DND-41 (cell line): ENCODE measurements at regions not wholly inside any gene's neighbourhood (a gene's known extent, or its start where the extent isn't known, plus 50 kb on each side); places are given as distances from the start of the nearest gene placed in this dataset.

Experiments used
- ATAC-seq: fragments of 200-7000 bp; cut with Tn5 transposase; 3 replicates; pipeline ENCODE4 v1.9.1; 2021; ENCODE audit warnings: low read depth; ENCODE audit not compliant: insufficient read depth
- DNase-seq: peaks from one replicate; pipeline ENCODE4 v3.0.0-alpha.2; 2020
- H2AFZ ChIP-seq: 2 replicates; pipeline ENCODE4 v1.6.0; 2012; ENCODE audit warnings: low read depth, low read length
- H3K27ac ChIP-seq: 2 replicates; pipeline ENCODE4 v1.5.1; 2012; ENCODE audit warnings: low read length, inconsistent platforms
- H3K27me3 ChIP-seq: fragments of 200-600 bp; sonication (generic); 2 replicates; pipeline ENCODE4 v1.6.0; 2012; ENCODE audit warnings: low read length, mild to moderate bottlenecking, inconsistent platforms; ENCODE audit not compliant: insufficient read depth, poor library complexity
- H3K36me3 ChIP-seq: 2 replicates; pipeline ENCODE4 v1.5.1; 2012; ENCODE audit warnings: low read length, inconsistent platforms; ENCODE audit not compliant: insufficient read depth
- H3K4me1 ChIP-seq: 2 replicates; pipeline ENCODE4 v1.5.1; 2012; ENCODE audit warnings: mild to moderate bottlenecking, low read length; ENCODE audit not compliant: insufficient read depth
- H3K4me2 ChIP-seq: 2 replicates; pipeline ENCODE4 v1.6.0; 2012; ENCODE audit warnings: mild to moderate bottlenecking, moderate library complexity, low read length, inconsistent platforms; ENCODE audit not compliant: insufficient read depth
- H3K4me3 ChIP-seq, 2 experiments: fragments of 200-600 bp in 1 of 2; shearing (Covaris generic) in 1 of 2; 2 replicates each; pipeline ENCODE4 v1.5.1; 2012 to 2016; ENCODE audit warnings: inconsistent platforms in 2 of 2, low read length in 2 of 2, mild to moderate bottlenecking in 2 of 2, low read depth in 1 of 2, moderate library complexity in 1 of 2
- H3K79me2 ChIP-seq: 2 replicates; pipeline ENCODE4 v1.6.0; 2012; ENCODE audit warnings: low read length, inconsistent platforms; ENCODE audit not compliant: insufficient read depth
- H3K9ac ChIP-seq: 2 replicates; pipeline ENCODE4 v1.6.0; 2012; ENCODE audit warnings: low read depth, mild to moderate bottlenecking, inconsistent platforms, low read length, moderate library complexity
- H3K9me3 ChIP-seq: 2 replicates; pipeline ENCODE4 v1.5.1; 2012; ENCODE audit warnings: low read length, moderate library complexity, mild to moderate bottlenecking, inconsistent platforms; ENCODE audit not compliant: insufficient read depth, severe bottlenecking
- H4K20me1 ChIP-seq: 2 replicates; pipeline ENCODE4 v1.6.0; 2012; ENCODE audit warnings: low read length; ENCODE audit not compliant: insufficient read depth
- EZH2 ChIP-seq: IDR thresholded peaks from 3 replicates; pipeline ENCODE4 v1.6.1; 2012; ENCODE audit warnings: borderline replicate concordance, low read depth, mild to moderate bottlenecking, moderate library complexity, low read length, inconsistent platforms; ENCODE audit not compliant: severe bottlenecking
- TF ChIP-seq, protein P1 (sequence below): IDR thresholded peaks from 2 replicates; pipeline ENCODE4 v1.5.1; 2012; ENCODE audit warnings: borderline replicate concordance, low read length, moderate library complexity, mild to moderate bottlenecking; ENCODE audit not compliant: poor library complexity, severe bottlenecking; ENCODE audit errors: extremely low read depth

DNA sequence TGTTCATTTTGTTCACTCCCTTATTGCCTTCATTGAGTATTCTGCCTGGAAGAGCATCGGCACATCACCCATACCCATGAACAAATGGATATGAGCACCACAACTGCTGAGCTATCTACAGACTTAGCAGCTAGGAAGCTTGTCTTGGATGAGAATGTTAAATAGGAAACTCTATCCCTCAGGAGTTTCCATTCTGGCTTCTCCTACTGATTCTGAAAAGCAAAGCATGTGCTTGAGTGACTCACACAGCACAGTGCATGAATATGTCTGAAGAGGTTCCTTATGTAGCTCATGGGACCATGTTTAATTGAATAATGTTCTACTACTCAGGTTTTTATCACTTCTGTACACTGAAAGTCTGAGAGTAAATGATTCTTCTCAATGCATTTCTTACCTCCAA is 57.3 kb upstream of the MXRA5 start:
- no peaks in the 10 kb centered on the region for H3K4me1 ChIP-seq
- H3K4me3 ChIP-seq: no peak overlapping the region
- H3K79me2 ChIP-seq: no peaks in the 10 kb centered on the region
- no peak for DNase-seq
- H2AFZ ChIP-seq: no peak overlapping the region
- no peak for ATAC-seq
- TF ChIP-seq EZH2: no peak
- TF ChIP-seq, protein P1, sequence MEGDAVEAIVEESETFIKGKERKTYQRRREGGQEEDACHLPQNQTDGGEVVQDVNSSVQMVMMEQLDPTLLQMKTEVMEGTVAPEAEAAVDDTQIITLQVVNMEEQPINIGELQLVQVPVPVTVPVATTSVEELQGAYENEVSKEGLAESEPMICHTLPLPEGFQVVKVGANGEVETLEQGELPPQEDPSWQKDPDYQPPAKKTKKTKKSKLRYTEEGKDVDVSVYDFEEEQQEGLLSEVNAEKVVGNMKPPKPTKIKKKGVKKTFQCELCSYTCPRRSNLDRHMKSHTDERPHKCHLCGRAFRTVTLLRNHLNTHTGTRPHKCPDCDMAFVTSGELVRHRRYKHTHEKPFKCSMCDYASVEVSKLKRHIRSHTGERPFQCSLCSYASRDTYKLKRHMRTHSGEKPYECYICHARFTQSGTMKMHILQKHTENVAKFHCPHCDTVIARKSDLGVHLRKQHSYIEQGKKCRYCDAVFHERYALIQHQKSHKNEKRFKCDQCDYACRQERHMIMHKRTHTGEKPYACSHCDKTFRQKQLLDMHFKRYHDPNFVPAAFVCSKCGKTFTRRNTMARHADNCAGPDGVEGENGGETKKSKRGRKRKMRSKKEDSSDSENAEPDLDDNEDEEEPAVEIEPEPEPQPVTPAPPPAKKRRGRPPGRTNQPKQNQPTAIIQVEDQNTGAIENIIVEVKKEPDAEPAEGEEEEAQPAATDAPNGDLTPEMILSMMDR: no peak
- no peak overlapping the region for H3K4me2 ChIP-seq
- no peaks in the 10 kb centered on the region for H4K20me1 ChIP-seq
- no peak overlapping the region for H3K9ac ChIP-seq
- no peaks in the 10 kb centered on the region for H3K36me3 ChIP-seq
- no peak overlapping the region for H3K27ac ChIP-seq
- H3K27me3 ChIP-seq: no peaks in the 10 kb centered on the region
- no peaks in the 10 kb centered on the region for H3K9me3 ChIP-seq
